GM23338 (cell line): ENCODE measurements at regions not wholly inside any gene's neighbourhood (a gene's known extent, or its start where the extent isn't known, plus 50 kb on each side); places are given as distances from the start of the nearest gene placed in this dataset.
A peak's percentile ranks its signal among the peaks of the same experiment; 100 is the strongest.

Source experiments
- ATAC-seq: fragments of 200-7000 bp; cut with Tn5 transposase; 3 replicates; pipeline ENCODE4 v1.9.1; 2020
- DNase-seq: peaks from one replicate; pipeline ENCODE4 v3.0.0-alpha.2; 2015; ENCODE audit warnings: low spot score
- H2AFZ ChIP-seq: fragments of 200-600 bp; sonication (generic); 2 replicates; pipeline ENCODE4 v1.8.0; 2016; ENCODE audit warnings: antibody characterized with exemption, mild to moderate bottlenecking, moderate library complexity
- H3F3A ChIP-seq: fragments of 200-600 bp; sonication (generic); replicated peaks from 2 replicates; pipeline ENCODE4 v1.8.0; 2017; ENCODE audit warnings: antibody characterized with exemption, mixed run types, low read depth
- H3K27ac ChIP-seq: fragments of 200-600 bp; sonication (generic); 2 replicates; pipeline ENCODE4 v1.6.1; 2016; ENCODE audit warnings: low read depth
- H3K27me3 ChIP-seq: fragments of 200-600 bp; sonication (generic); 2 replicates; pipeline ENCODE4 v1.8.0; 2016; ENCODE audit warnings: mild to moderate bottlenecking, mixed run types, moderate library complexity; ENCODE audit not compliant: insufficient read depth
- H3K36me3 ChIP-seq: fragments of 200-600 bp; sonication (generic); 2 replicates; pipeline ENCODE4 v1.8.0; 2016; ENCODE audit warnings: mild to moderate bottlenecking; ENCODE audit not compliant: insufficient read depth
- H3K4me1 ChIP-seq: fragments of 200-600 bp; sonication (generic); 2 replicates; pipeline ENCODE4 v1.8.0; 2016; ENCODE audit warnings: mild to moderate bottlenecking, moderate library complexity; ENCODE audit not compliant: insufficient read depth
- H3K4me2 ChIP-seq: fragments of 200-600 bp; sonication (generic); 2 replicates; pipeline ENCODE4 v1.7.1; 2017; ENCODE audit warnings: mixed run types
- H3K4me3 ChIP-seq: fragments of 200-600 bp; sonication (generic); 2 replicates; pipeline ENCODE4 v1.6.1; 2016; ENCODE audit warnings: mixed run types
- H3K79me2 ChIP-seq: fragments of 200-600 bp; sonication (generic); replicated peaks from 2 replicates; pipeline ENCODE4 v1.8.0; 2017; ENCODE audit warnings: mild to moderate bottlenecking; ENCODE audit not compliant: insufficient read depth
- H3K9me2 ChIP-seq: fragments of 200-600 bp; sonication (generic); 2 replicates; pipeline ENCODE4 v1.8.0; 2017; ENCODE audit not compliant: insufficient read depth
- H4K20me1 ChIP-seq: fragments of 200-600 bp; sonication (generic); replicated peaks from 2 replicates; pipeline ENCODE4 v1.8.0; 2017; ENCODE audit warnings: mild to moderate bottlenecking; ENCODE audit not compliant: insufficient read depth
- H3K27ac Mint-ChIP-seq: 2 replicates; pipeline ENCODE4 v1.8.0; 2020; ENCODE audit warnings: inconsistent platforms, mild to moderate bottlenecking, moderate library complexity, mixed read lengths
- H3K27me3 Mint-ChIP-seq: 3 replicates; pipeline ENCODE4 v1.8.0; 2022; ENCODE audit warnings: low read depth, mild to moderate bottlenecking, moderate library complexity, mixed read lengths, inconsistent platforms; ENCODE audit not compliant: insufficient read depth, poor library complexity
- H3K36me3 Mint-ChIP-seq: 3 replicates; pipeline ENCODE4 v1.8.0; 2021; ENCODE audit warnings: low read depth, mild to moderate bottlenecking, inconsistent platforms, moderate library complexity, mixed read lengths
- H3K4me1 Mint-ChIP-seq: 3 replicates; pipeline ENCODE4 v1.8.0; 2020; ENCODE audit warnings: mild to moderate bottlenecking, inconsistent platforms, mixed read lengths
- H3K4me3 Mint-ChIP-seq: 3 replicates; pipeline ENCODE4 v1.8.0; 2021; ENCODE audit warnings: moderate library complexity, mild to moderate bottlenecking, inconsistent platforms, mixed read lengths
- H3K9me3 Mint-ChIP-seq: 3 replicates; pipeline ENCODE4 v1.8.0; 2020; ENCODE audit warnings: moderate library complexity, mild to moderate bottlenecking, inconsistent platforms, mixed read lengths
- CREB1 ChIP-seq: fragments of 250-450 bp; sonication (Bioruptor Pico); IDR thresholded peaks from 2 replicates; pipeline ENCODE4 v1.5.0; 2020; ENCODE audit warnings: low read depth, mild to moderate bottlenecking, moderate library complexity
- NANOG ChIP-seq: IDR thresholded peaks from 2 replicates; pipeline ENCODE4 v1.6.1; 2016; ENCODE audit warnings: antibody characterized with exemption, borderline replicate concordance
- POLR2AphosphoS5 ChIP-seq: IDR thresholded peaks from 2 replicates; pipeline ENCODE4 v1.6.1; 2016; ENCODE audit warnings: antibody characterized with exemption, low read depth
- ZNF114 ChIP-seq: fragments of 250-450 bp; sonication (Bioruptor Pico); IDR thresholded peaks from 2 replicates; pipeline ENCODE4 v1.5.0; 2020; ENCODE audit warnings: mild to moderate bottlenecking, moderate library complexity
- TF ChIP-seq, protein P1 (sequence below): fragments of 250-450 bp; sonication (Bioruptor Pico); IDR thresholded peaks from 2 replicates; pipeline ENCODE4 v1.5.0; 2020; ENCODE audit warnings: mild to moderate bottlenecking, moderate library complexity
- TF ChIP-seq, protein P2 (sequence below): IDR thresholded peaks from 2 replicates; pipeline ENCODE4 v1.6.1; 2016; ENCODE audit warnings: antibody characterized with exemption

DNA sequence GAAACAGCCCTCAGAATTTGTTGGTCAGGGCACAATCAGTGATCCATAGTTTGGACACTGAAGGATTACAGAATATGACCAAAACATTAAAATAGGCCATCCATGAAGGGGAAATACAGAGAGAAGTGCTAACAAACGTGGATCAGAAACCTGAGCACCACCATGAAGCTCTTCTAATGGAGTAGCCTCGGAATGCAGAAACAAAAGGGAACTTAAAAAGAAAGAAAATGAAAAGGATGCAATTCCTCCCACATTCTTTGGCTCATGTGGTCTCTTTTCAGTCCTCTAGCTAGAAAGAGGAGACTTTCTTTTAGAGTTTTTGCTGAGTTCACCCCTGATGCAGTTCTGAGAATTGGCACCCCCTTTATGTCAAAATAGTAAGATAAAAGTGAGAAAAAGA lies 989.8 kb upstream of the B3GALT2 start (continued):
- TF ChIP-seq, protein P1, sequence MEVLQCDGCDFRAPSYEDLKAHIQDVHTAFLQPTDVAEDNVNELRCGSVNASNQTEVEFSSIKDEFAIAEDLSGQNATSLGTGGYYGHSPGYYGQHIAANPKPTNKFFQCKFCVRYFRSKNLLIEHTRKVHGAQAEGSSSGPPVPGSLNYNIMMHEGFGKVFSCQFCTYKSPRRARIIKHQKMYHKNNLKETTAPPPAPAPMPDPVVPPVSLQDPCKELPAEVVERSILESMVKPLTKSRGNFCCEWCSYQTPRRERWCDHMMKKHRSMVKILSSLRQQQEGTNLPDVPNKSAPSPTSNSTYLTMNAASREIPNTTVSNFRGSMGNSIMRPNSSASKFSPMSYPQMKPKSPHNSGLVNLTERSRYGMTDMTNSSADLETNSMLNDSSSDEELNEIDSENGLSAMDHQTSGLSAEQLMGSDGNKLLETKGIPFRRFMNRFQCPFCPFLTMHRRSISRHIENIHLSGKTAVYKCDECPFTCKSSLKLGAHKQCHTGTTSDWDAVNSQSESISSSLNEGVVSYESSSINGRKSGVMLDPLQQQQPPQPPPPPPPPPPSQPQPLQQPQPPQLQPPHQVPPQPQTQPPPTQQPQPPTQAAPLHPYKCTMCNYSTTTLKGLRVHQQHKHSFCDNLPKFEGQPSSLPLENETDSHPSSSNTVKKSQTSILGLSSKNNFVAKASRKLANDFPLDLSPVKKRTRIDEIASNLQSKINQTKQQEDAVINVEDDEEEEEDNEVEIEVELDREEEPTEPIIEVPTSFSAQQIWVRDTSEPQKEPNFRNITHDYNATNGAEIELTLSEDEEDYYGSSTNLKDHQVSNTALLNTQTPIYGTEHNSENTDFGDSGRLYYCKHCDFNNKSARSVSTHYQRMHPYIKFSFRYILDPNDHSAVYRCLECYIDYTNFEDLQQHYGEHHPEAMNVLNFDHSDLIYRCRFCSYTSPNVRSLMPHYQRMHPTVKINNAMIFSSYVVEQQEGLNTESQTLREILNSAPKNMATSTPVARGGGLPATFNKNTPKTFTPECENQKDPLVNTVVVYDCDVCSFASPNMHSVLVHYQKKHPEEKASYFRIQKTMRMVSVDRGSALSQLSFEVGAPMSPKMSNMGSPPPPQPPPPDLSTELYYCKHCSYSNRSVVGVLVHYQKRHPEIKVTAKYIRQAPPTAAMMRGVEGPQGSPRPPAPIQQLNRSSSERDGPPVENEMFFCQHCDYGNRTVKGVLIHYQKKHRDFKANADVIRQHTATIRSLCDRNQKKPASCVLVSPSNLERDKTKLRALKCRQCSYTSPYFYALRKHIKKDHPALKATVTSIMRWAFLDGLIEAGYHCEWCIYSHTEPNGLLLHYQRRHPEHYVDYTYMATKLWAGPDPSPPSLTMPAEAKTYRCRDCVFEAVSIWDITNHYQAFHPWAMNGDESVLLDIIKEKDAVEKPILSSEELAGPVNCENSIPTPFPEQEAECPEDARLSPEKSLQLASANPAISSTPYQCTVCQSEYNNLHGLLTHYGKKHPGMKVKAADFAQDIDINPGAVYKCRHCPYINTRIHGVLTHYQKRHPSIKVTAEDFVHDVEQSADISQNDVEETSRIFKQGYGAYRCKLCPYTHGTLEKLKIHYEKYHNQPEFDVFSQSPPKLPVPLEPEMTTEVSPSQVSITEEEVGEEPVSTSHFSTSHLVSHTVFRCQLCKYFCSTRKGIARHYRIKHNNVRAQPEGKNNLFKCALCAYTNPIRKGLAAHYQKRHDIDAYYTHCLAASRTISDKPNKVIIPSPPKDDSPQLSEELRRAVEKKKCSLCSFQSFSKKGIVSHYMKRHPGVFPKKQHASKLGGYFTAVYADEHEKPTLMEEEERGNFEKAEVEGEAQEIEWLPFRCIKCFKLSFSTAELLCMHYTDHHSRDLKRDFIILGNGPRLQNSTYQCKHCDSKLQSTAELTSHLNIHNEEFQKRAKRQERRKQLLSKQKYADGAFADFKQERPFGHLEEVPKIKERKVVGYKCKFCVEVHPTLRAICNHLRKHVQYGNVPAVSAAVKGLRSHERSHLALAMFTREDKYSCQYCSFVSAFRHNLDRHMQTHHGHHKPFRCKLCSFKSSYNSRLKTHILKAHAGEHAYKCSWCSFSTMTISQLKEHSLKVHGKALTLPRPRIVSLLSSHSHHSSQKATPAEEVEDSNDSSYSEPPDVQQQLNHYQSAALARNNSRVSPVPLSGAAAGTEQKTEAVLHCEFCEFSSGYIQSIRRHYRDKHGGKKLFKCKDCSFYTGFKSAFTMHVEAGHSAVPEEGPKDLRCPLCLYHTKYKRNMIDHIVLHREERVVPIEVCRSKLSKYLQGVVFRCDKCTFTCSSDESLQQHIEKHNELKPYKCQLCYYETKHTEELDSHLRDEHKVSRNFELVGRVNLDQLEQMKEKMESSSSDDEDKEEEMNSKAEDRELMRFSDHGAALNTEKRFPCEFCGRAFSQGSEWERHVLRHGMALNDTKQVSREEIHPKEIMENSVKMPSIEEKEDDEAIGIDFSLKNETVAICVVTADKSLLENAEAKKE (CRISPR knock-in tag): peak; percentile 92
- TF ChIP-seq NANOG (no peak), CREB1 (CRISPR knock-in tag) (no peak)

DNA sequence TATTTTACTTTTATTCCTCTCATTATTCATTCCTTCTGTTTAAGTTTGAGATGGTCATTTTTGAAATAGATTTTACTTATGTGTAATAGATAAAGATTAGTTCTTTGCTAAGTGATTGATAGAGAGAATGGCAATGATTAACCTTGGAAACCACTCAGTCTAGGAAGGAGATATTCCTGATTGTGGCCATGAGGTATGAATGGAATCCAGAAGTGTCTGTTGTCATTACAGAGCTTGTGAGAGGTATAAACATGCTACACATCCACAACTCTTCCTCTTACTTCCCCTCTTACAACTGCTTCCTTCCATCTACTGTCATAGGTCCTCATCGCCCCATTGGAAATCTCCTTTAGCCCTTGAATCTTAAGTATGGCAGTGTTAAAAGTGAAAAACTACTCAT lies 988.8 kb upstream of the B3GALT2 start:
- DNase-seq: no peak
- Histone ChIP-seq H3K4me2 (peak overlapping the region; percentile 45), H3K79me2 (no peaks in the 10 kb centered on the region), H3K36me3 (no peaks in the 10 kb centered on the region), H3K27me3 (no peaks in the 10 kb centered on the region), H3K4me3 (no peak overlapping the region), H3K4me1 (peaks cover 33% of the 10 kb centered on the region), H2AFZ (no peak overlapping the region), H3F3A (no peaks in the 10 kb centered on the region), H3K9me2 (0 out of 2 replicates have a peak, but pooled peaks cover 5% of the 10 kb centered on the region), H4K20me1 (no peaks in the 10 kb centered on the region), H3K27ac (no peak overlapping the region)
- peaks cover 25% of the 10 kb centered on the region for H3K4me1 Mint-ChIP-seq
- TF ChIP-seq ZNF114 (CRISPR knock-in tag): no peak
- TF ChIP-seq, protein P2, sequence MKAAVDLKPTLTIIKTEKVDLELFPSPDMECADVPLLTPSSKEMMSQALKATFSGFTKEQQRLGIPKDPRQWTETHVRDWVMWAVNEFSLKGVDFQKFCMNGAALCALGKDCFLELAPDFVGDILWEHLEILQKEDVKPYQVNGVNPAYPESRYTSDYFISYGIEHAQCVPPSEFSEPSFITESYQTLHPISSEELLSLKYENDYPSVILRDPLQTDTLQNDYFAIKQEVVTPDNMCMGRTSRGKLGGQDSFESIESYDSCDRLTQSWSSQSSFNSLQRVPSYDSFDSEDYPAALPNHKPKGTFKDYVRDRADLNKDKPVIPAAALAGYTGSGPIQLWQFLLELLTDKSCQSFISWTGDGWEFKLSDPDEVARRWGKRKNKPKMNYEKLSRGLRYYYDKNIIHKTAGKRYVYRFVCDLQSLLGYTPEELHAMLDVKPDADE: no peak
- no peak for TF ChIP-seq CREB1 (CRISPR knock-in tag)
- no peak for TF ChIP-seq POLR2AphosphoS5
- H3K36me3 Mint-ChIP-seq: peaks cover 3% of the 10 kb centered on the region; the same call in 2 of the 3 replicates
- ATAC-seq: no peak
- H3K9me3 Mint-ChIP-seq: no peaks in the 10 kb centered on the region
- peak overlapping the region; percentile 36 for H3K27ac Mint-ChIP-seq
- no peak overlapping the region; the same call in 2 of the 3 replicates for H3K4me3 Mint-ChIP-seq
- no peaks in the 10 kb centered on the region for H3K27me3 Mint-ChIP-seq
